Stimulated activated CD4-positive, alpha-beta T cell treated with anti-CD3 and anti-CD28 coated beads, Interleukin-4, amount 100 ng/mL, for 1 hour (primary cell): ENCODE measurements at regions not wholly inside any gene's neighbourhood (a gene's known extent, or its start where the extent isn't known, plus 50 kb on each side); places are given as distances from the start of the nearest gene placed in this dataset.

Experiments used
- DNase-seq: peaks from one replicate; pipeline ENCODE4 v3.0.0-alpha.2; 2020

- no peak for DNase-seq
Observed at GRCh38 chr15:38648121-38648843, 83.7 kb upstream of the RASGRP1 start.

GRCh38 chr15:38650384-38650783 is 85.8 kb upstream of the RASGRP1 start:
- no peak for DNase-seq

- no peak for DNase-seq
Observed at GRCh38 chr15:38650936-38651327, 86.3 kb upstream of the RASGRP1 start.

- DNase-seq: peak; percentile 45
Observed at GRCh38 chr15:38651328-38652038, 86.9 kb upstream of the RASGRP1 start.

DNA sequence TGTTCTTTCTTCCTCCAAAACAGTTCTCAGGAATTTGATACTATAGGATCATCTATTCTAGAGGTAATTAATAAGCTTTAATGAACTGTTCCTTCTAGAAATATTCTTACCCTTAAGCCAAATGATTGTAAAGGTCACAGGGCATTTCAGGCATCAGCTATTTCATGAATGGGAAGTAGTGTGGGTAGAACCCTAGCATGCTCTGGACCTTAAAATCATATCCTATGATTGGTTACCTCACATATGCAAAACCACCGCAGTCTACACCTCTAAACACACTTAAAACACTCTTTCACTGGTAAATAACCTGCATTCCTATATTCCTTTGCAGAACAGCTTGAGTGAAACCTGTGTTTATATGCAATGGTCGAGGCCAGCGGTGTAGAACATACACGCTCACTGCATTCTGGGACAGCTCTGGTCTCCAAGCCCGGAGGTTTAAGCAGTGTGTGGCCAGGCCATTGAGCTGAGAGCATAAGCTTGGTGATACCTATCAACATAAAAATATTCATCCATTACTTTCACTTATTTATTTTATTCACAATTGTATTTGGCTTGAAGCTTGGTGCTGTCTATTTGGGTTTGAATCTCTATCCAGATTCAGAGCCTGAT is 87.7 kb upstream of the RASGRP1 start:
- DNase-seq: no peak

DNA sequence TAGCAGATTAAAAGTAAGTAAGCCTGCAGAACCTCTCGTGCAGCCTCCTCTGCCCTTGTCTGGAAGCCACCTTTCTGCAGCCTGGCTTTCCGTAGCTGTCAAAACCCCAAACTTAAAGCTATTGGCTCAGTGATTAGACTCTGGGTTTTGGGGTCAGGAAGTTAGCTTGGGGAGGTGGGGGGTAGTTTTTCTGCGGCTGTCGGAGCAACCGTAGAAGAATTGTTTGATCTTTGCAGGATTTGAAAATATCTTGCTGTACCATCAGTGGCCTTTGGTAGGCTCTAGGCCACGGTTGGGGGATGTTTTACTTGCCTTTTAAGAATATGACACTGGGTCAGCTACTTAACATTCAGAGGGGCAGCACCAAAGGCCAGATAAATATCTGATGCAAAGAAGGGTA is 88.4 kb upstream of the RASGRP1 start:
- DNase-seq: peak; percentile 26

GRCh38 chr15:38658431-38658830 is 93.8 kb upstream of the RASGRP1 start:
- DNase-seq: no peak

GRCh38 chr15:38660738-38661137 is 96.1 kb upstream of the RASGRP1 start:
- no peak for DNase-seq

DNA sequence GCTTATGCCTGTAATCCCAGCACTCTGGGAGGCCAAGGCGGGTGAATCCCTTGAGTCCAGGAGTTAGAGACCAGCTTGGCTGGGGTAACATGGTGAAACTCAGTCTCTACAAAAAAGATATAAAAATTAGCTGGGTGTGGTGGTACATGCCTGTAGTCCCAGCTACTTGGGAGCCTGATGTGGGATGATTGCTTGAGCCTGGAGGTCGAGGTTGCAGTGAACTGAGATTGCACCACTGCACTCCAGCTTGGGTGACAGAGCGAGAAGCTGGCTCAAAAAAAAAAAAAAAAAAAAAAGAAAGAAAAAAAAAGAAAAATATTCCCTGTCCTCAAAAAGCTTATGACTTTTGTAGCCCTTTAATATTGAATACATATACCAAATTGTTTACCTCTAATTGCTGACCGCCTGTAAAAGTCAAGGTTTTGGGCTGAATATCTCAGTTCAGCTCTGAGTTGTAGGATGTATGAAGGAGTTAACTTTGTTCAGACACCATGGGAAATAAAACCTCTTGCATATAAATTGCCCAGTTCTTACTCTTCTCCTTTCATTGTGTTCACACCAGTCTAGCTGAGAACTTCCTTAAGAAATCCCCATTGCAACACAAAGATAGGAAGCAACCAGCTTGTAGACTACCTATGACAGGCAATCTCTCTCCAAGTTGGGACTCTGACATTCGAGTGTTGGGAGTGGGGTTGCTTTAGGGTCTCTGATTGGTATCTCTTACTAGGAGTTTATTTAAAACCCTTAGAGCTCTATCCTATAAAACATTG is 97.6 kb upstream of the RASGRP1 start:
- DNase-seq: no peak

DNA sequence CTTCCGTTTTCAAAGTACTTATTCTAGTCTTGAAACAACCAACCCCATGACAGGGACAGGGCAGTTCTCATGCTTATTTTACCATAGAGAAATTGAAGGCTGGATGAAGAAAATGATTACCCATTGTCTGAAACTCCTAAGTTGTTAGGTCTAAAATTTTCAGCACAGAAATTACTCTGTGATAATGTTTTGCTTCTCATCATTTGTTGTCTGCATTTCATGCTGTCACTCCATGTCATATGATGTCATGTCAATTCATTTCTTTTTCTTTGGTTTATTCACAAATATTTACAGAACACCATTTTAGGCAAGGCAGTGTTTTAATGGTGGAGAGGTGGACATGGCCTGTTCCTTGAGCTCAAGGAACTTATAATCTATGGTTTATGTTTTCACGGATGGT is 98.2 kb upstream of the RASGRP1 start:
- no peak for DNase-seq

DNA sequence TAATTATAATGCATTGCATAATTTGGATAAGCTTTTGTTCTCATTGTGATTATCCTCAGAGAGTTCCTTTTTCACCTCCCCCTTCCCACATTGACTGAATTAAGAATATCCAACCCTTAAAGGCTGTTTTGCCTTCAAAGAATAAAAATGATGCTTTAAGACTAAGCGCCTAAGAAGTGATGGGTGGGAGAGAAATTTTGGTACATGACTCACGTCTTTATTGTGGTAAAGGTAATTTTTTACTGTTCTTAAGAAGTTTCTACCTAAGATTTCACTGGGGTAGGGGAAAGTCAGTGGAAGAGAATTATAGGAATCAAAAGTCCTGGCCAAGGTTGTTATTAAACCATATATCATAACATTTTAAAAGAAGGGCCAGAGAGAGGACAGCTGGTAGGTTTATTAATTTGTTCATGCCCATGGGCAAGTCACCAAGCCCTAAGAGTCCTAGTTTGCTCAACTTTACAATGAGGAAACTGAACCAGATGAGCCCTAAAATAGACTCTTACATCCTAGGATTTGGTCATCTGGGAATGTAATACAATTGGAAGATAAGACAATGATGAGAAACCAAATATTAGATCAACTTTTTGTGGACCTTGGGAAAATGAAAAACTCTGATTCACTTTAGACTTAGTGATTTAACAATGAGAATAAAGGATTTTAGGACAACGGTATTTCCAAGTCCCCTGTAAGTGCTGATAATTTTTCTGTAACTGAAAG is 101.1 kb upstream of the RASGRP1 start:
- DNase-seq: no peak

- DNase-seq: no peak
Observed at GRCh38 chr15:38666865-38667510, 102.4 kb upstream of the RASGRP1 start.

GRCh38 chr15:38667890-38668850 is 103.6 kb upstream of the RASGRP1 start:
- DNase-seq: no peak

- no peak for DNase-seq
Observed at GRCh38 chr15:38668898-38669391, 104.3 kb upstream of the RASGRP1 start.

- DNase-seq: peak; percentile 36
Observed at GRCh38 chr15:38670128-38671005, 105.8 kb upstream of the RASGRP1 start.

DNA sequence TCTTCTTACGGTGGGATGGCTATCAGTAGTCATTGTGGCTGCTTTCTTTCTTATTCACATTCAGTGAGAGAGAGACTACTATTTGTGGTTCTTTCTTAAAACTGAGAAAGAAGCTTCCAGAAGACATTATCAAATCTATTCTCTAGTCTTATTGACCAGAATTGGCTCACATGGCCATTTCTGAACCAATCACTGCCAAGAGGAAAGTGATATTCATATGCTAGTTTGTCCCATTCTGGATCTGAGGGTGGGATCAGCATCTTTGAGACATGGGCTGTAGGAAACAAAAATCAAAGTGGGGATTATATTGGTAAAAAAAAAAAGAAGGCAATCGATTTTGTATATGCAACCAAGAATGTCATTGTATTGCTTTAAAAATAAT is 106.4 kb upstream of the RASGRP1 start:
- DNase-seq: no peak

DNA sequence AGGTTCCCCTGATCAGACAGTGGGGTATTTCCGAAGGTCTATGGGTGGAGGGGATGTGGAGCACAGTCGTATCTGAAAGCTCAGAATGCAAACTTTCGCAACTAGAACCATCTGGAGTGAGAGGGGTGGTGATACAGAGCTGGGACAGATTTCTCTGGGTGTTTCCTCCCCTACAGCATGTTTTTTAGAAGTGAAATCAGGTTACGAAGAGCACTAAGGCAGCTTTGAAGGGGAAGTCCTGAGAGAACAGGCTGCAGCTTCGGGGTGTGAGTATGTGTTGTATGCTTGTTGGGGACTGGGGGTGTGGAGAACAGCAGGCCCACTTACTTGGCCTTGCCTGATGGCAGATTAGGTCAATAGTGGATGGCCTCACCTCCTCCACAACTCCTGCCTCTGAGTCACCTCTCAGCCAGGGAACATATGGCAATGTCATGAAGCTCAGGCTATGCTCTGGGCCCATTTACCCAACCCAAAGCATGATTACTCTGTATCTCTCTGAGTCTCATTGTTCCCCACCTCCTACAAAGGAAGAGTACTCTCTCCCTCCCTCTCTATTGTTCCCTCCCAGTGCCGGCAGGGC is 107.2 kb upstream of the RASGRP1 start:
- peak; percentile 41 for DNase-seq

GRCh38 chr15:38672273-38672672 is 107.7 kb upstream of the RASGRP1 start:
- DNase-seq: no peak
